ENCODE measurements at regions not wholly inside any gene's neighbourhood (a gene's known extent, or its start where the extent isn't known, plus 50 kb on each side); places are given as distances from the start of the nearest gene placed in this dataset.

DNA sequence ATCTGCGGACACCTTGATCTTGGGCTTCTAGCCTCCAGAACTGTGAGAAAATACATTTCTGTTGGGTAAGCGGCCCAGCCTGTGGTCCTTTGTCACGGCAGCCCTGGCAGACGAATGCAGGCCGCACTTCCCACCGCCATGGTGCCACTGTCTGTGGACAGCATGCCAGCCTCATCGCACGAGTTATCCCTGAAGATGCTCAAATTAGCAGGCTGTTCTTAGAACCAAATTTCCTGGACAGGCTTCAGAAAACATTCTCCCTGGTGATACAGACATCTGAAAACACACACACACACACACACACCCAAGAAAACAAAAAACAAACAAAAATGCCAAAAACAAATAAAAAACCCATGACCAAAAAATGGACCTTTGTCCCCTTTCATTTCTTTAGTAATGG, 343.5 kb upstream of the GATB start:
- TF ChIP-seq POLR2A (IDR thresholded peaks at IDR 0.05; ENCODE audit: low read depth, low read length) (no peak), POLR2AphosphoS5 (IDR thresholded peaks at IDR 0.05; ENCODE audit: low read depth, low read length) (no peak)

Data from GM12891 (cell line).